ENCODE measurements at regions not wholly inside any gene's neighbourhood (a gene's known extent, or its start where the extent isn't known, plus 50 kb on each side); places are given as distances from the start of the nearest gene placed in this dataset.

DNA sequence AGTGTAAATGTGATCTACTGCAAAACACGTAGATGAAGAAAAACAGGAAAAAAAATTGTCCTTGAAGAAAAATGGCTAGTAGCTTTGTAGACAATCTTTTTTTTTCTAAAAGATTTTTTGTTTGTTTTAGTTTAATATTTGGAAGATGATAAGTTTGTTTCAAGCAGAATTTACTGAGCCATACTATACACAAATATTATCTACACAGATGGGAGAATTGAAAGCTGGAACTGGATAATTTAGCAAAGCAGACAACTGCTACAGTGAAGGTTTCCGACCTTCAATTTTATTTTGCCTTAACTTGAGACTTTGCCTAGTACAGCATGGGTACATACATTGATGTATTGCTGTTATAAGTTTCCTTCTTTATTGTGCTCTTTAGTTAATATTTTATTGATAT, 313.0 kb upstream of the PDGFD start:
- POLR2A ChIA-PET: no interaction called here
- no peak overlapping the region for H3K27ac Mint-ChIP-seq
- peaks cover 3% of the 10 kb centered on the region for H3K27me3 Mint-ChIP-seq
- DNase-seq (no peak), ATAC-seq (ENCODE audit: low read depth) (no peak)
- H3K36me3 Mint-ChIP-seq: no peaks in the 10 kb centered on the region
- H3K4me1 Mint-ChIP-seq: no peaks in the 10 kb centered on the region
- no peak overlapping the region for H3K4me3 Mint-ChIP-seq
- no peaks in the 10 kb centered on the region for H3K9me3 Mint-ChIP-seq

DNA sequence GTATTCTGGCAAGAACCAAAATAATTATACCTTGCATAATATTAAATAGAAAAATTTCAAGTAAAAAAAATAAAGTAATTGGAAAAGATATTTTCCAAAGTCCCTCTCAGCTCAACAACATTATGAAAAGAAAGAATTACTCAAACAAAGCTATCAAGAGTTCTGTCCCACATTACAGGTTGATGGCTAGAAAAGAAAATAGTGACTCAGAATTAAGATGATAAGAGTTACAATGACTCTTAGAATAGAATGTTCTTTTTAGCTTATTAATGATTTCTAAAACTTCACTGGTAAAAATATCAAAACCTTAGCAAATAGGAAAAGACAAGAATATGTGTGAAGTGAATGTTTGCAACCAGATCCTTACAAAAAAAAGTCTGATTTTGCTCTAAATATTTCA, 312.5 kb upstream of the PDGFD start:
- H3K4me3 Mint-ChIP-seq: no peak overlapping the region
- no peaks in the 10 kb centered on the region for H3K36me3 Mint-ChIP-seq
- H3K4me1 Mint-ChIP-seq: no peaks in the 10 kb centered on the region
- H3K27ac Mint-ChIP-seq: no peak overlapping the region
- H3K27me3 Mint-ChIP-seq: peaks cover 3% of the 10 kb centered on the region
- POLR2A ChIA-PET: no interaction called here
- no peak for ATAC-seq (ENCODE audit: low read depth)
- DNase-seq: no peak
- no peaks in the 10 kb centered on the region for H3K9me3 Mint-ChIP-seq

DNA sequence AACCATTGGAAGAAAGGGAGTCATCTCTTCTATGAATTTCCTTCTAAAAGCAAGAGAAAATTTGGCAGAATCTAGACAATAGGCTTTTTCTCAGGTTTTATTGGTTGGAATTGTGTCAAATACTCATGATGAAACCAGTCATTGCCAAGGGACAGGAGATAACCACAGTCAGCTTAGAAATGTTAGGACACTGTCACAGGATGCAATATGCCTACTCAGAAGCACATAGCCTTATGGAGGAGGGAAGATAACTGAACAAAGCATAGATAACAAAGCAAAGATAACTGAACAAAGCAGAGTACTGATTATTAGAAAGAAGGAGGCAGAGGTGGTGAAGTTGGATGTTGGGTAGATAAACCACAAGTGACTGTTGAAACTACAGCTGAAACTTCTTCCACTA, 303.5 kb upstream of the PDGFD start:
- ATAC-seq (ENCODE audit: low read depth): no peak
- H3K4me3 Mint-ChIP-seq: no peak overlapping the region
- H3K4me1 Mint-ChIP-seq: no peaks in the 10 kb centered on the region
- peaks cover 3% of the 10 kb centered on the region for H3K27me3 Mint-ChIP-seq
- H3K9me3 Mint-ChIP-seq: no peaks in the 10 kb centered on the region
- POLR2A ChIA-PET: no interaction called here
- no peaks in the 10 kb centered on the region for H3K36me3 Mint-ChIP-seq
- DNase-seq: no peak
- no peak overlapping the region for H3K27ac Mint-ChIP-seq

DNA sequence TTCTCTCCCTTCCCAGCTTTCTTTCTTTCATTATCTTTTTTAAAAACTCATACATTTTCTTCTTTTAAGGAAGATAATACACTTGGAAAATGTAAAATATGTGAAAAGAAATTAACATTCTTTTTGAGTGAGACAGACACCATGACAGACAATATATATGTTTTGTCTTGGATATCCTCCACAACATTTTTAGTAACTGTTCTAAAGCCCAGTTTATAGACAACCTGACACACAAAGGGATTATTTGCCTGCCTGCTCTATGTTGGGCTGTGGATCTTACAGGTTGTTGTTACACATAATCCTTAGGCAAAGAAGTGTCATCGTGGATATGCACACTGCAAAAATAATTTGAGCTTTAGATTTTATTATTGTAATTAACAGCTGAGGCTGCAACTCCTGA, 301.4 kb upstream of the PDGFD start:
- Mint-ChIP-seq H3K27me3 (peaks cover 3% of the 10 kb centered on the region), H3K36me3 (no peaks in the 10 kb centered on the region), H3K4me1 (no peaks in the 10 kb centered on the region), H3K4me3 (no peak overlapping the region), H3K27ac (no peak overlapping the region), H3K9me3 (no peaks in the 10 kb centered on the region)
- ATAC-seq (ENCODE audit: low read depth) (no peak), DNase-seq (no peak)
- POLR2A ChIA-PET: no interaction called here

DNA sequence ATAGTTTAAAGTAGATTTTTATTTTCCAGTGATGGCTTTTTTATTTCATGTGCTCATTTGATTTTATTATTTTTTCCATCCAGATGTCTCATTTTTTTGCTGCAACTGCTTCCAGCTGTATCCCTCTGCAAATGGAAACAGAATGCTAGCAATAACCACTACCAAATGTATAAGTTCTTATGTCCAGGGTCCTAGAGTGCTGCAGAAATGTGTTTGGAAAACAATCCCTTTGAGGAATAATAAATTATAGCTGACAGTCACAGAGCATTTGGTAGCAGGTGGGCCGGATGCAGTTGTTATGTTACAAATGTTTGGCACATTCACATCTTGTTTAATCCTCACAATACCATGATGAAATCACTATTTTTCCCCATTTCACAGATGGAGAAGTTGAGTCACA, 300.7 kb upstream of the PDGFD start:
- POLR2A ChIA-PET: no interaction called here
- no peak overlapping the region for H3K4me3 Mint-ChIP-seq
- H3K9me3 Mint-ChIP-seq: no peaks in the 10 kb centered on the region
- H3K27ac Mint-ChIP-seq: no peak overlapping the region
- H3K27me3 Mint-ChIP-seq: peaks cover 3% of the 10 kb centered on the region
- ATAC-seq (ENCODE audit: low read depth) (no peak), DNase-seq (no peak)
- H3K36me3 Mint-ChIP-seq: no peaks in the 10 kb centered on the region
- no peaks in the 10 kb centered on the region for H3K4me1 Mint-ChIP-seq

DNA sequence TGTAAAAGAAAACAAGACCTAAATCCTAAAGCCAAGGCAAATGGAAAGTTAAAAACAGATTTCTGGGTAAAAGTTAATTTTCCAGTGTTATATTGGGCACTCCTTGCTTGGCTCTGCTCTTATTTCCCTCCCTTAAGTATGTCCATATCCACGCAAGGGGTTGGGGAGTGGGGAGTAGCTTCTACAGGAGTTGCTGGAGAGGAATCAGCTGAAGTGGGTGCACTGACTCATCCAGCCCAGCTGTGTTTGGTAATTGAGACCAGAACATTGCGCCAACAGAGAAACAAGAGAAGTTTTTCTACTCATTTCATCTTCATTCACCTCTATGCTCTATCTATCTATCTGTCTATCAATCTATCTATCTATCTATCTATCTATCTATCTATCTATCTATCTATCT, 298.4 kb upstream of the PDGFD start:
- H3K36me3 Mint-ChIP-seq: no peaks in the 10 kb centered on the region

DNA sequence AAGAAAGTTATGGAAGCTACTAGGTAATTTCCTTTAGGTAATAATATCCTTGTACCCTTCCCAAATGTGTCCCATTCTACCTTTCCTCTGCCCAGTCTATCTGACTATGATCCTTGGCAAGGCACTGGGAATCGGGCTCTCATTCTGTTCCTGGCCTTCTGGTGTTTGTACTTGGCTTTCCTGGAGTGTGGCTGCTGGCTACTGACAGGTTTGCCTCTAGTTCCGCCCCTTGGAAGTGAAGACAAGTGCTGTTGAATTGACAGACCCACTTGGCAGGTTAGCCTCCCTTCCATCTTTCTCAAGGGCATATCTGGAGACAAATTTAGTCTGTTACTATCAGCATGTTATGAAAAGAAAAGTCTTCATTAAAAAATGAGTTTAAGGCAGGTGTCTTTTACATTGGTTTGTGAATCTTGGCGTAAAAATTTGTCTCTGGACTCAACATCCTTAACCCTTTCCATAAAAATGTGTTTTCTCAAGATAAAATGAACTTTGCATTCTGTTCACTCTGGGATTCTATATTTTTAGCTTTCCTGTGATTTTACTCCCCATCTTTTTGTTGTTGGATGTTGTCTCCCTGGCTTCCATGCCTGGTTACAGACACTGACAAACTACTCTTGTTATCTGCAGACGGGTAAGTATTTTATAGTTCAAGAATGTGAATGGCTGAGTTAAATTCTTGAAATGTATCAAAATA, 287.4 kb upstream of the PDGFD start:
- POLR2A ChIA-PET: no interaction called here
- no peak for ATAC-seq (ENCODE audit: low read depth)
- Mint-ChIP-seq H3K36me3 (no peaks in the 10 kb centered on the region), H3K4me1 (no peaks in the 10 kb centered on the region), H3K27me3 (peaks cover 2% of the 10 kb centered on the region), H3K9me3 (no peaks in the 10 kb centered on the region), H3K4me3 (no peak overlapping the region), H3K27ac (no peak overlapping the region)
- DNase-seq: no peak

More for the DNA sequence above, 298.4 kb upstream of the PDGFD start:
- H3K27ac Mint-ChIP-seq: no peak overlapping the region
- peaks cover 1% of the 10 kb centered on the region for H3K27me3 Mint-ChIP-seq
- POLR2A ChIA-PET: no interaction called here
- no peak overlapping the region for H3K4me3 Mint-ChIP-seq
- ATAC-seq (ENCODE audit: low read depth) (no peak), DNase-seq (no peak)
- no peaks in the 10 kb centered on the region for H3K9me3 Mint-ChIP-seq
- no peaks in the 10 kb centered on the region for H3K4me1 Mint-ChIP-seq

DNA sequence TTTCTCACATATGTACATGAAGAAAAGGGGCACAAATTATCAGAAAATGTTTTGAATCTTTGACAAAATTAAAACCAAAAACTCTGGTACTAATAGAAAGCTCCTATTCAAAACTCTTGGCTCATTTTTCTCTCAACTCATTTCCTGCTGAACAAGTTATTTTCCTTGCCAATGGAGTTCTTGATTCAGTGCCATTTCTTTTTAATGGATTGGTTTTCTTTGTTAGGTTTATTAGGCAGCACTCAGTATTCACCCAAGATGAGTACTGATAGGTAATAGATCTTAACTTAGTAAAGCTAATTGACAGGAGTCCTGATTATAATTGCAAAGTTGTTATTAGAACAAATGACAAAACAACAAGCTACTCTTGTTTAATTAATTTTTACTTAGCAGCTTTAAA, 279.4 kb upstream of the PDGFD start:
- DNase-seq (no peak), ATAC-seq (ENCODE audit: low read depth) (no peak)
- H3K36me3 Mint-ChIP-seq: no peaks in the 10 kb centered on the region
- peaks cover 2% of the 10 kb centered on the region for H3K27me3 Mint-ChIP-seq
- no peaks in the 10 kb centered on the region for H3K4me1 Mint-ChIP-seq
- peaks cover 3% of the 10 kb centered on the region for H3K9me3 Mint-ChIP-seq
- H3K4me3 Mint-ChIP-seq: no peak overlapping the region
- no peak overlapping the region for H3K27ac Mint-ChIP-seq
- POLR2A ChIA-PET: no interaction called here

DNA sequence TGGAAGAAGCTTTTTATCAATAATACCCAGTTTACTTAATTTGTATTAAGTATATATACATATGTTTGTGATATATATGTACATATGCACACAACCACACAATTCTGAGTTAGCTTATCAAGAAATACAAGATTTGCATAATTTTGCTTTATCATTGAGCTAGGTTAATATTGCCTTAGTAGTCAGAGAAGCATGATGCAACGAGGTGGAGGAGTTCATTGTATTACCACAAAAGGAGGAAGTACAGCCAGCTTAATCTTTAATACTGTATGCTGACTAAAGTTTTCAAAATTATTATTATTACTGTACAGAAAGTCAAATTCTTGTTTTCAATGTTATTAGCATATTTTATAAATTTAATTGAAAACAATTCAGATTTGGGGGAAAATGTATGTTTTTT, 278.4 kb upstream of the PDGFD start:
- POLR2A ChIA-PET: no interaction called here
- Mint-ChIP-seq H3K4me3 (no peak overlapping the region), H3K27me3 (no peaks in the 10 kb centered on the region), H3K9me3 (peaks cover 3% of the 10 kb centered on the region), H3K27ac (no peak overlapping the region), H3K4me1 (no peaks in the 10 kb centered on the region), H3K36me3 (no peaks in the 10 kb centered on the region)
- ATAC-seq (ENCODE audit: low read depth): no peak
- no peak for DNase-seq

DNA sequence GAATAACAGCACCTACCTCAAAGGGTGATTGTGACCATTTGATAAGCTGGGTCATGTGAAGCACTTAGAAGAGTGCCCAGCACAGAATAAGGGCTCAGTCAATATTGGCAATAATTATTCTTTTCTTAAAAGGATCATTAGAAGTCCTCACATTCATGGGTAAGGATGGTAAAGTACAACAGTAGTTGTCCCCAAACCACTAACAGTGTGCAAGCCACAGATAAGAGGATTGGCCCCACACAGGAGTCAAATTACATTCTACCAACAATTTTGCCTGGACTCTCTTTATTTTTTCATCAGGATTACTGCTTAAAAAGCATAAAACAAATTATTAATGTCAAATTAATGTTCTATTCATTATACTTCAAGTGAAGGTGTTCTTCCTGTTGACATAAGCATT, 271.5 kb upstream of the PDGFD start:
- no peak overlapping the region for H3K27ac Mint-ChIP-seq
- H3K4me1 Mint-ChIP-seq: no peaks in the 10 kb centered on the region
- H3K9me3 Mint-ChIP-seq: peaks cover 3% of the 10 kb centered on the region
- no peaks in the 10 kb centered on the region for H3K36me3 Mint-ChIP-seq
- H3K4me3 Mint-ChIP-seq: no peak overlapping the region
- POLR2A ChIA-PET: no interaction called here
- peaks cover 4% of the 10 kb centered on the region for H3K27me3 Mint-ChIP-seq
- DNase-seq (no peak), ATAC-seq (ENCODE audit: low read depth) (no peak)

DNA sequence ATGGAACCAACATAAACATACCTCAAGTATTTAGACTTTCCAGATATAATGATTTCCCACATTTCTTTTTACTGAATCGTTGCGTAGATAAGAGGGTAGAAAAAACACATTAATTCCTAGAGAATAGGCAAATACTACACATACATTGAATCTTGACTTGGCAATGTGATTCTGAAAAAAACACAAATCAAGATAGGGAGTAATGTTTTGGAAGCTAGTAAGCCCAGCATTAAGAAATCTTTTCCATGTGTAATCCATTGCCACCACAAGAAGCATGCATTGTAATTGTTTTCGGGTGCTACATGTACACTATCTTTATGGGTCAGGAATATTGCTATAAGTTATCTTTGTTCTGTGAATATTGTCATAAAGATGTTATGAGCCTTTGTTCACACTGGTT, 269.8 kb upstream of the PDGFD start:
- Mint-ChIP-seq H3K4me3 (no peak overlapping the region), H3K9me3 (no peaks in the 10 kb centered on the region), H3K27ac (no peak overlapping the region), H3K27me3 (peaks cover 4% of the 10 kb centered on the region), H3K4me1 (no peaks in the 10 kb centered on the region), H3K36me3 (no peaks in the 10 kb centered on the region)
- POLR2A ChIA-PET: no interaction called here
- DNase-seq (no peak), ATAC-seq (ENCODE audit: low read depth) (no peak)

DNA sequence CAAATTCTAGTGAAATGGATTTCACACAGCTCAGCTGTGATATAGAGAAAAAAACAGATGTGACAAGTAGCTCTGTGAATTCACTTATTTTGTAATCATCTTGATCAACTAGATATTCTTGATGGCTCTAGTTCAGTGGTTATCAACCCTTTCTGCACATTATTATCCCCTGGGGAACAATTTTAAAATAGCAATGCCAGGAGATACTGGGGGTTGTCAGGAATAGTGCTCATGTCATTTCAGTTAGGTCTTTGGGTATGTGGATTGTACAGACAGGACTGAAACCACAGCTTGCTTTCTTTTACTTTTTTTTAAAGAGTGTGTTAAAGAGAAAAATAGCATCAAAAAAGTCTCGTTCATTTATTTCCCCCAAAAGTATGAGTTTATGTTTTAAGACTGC, 269.0 kb upstream of the PDGFD start:
- Mint-ChIP-seq H3K27me3 (peaks cover 4% of the 10 kb centered on the region), H3K9me3 (no peaks in the 10 kb centered on the region), H3K4me3 (no peak overlapping the region), H3K36me3 (no peaks in the 10 kb centered on the region), H3K27ac (no peak overlapping the region), H3K4me1 (no peaks in the 10 kb centered on the region)
- DNase-seq (no peak), ATAC-seq (ENCODE audit: low read depth) (no peak)
- POLR2A ChIA-PET: no interaction called here

DNA sequence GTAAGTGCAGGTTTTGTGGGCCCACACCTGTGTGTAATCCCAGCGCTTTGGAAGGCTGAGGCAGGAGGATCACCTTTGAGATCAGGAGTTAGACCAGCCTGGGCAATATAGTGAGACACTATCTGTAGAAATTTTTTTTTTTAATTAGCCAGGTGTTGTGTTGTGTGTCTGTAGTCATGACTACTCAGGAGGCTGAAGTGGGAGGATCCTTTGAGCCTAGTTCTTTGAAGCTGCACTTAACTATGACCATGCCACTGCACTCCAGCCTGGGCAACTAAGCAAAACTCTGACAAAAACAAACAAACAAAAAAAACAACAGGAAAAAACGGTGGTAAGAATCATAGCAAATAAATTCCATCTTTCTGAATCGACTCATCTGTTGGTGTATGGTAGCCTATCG, 268.6 kb upstream of the PDGFD start:
- DNase-seq (no peak), ATAC-seq (ENCODE audit: low read depth) (no peak)
- POLR2A ChIA-PET: no interaction called here
- Mint-ChIP-seq H3K4me1 (no peaks in the 10 kb centered on the region), H3K27ac (no peak overlapping the region), H3K9me3 (no peaks in the 10 kb centered on the region), H3K27me3 (peaks cover 4% of the 10 kb centered on the region), H3K36me3 (no peaks in the 10 kb centered on the region), H3K4me3 (no peak overlapping the region)

DNA sequence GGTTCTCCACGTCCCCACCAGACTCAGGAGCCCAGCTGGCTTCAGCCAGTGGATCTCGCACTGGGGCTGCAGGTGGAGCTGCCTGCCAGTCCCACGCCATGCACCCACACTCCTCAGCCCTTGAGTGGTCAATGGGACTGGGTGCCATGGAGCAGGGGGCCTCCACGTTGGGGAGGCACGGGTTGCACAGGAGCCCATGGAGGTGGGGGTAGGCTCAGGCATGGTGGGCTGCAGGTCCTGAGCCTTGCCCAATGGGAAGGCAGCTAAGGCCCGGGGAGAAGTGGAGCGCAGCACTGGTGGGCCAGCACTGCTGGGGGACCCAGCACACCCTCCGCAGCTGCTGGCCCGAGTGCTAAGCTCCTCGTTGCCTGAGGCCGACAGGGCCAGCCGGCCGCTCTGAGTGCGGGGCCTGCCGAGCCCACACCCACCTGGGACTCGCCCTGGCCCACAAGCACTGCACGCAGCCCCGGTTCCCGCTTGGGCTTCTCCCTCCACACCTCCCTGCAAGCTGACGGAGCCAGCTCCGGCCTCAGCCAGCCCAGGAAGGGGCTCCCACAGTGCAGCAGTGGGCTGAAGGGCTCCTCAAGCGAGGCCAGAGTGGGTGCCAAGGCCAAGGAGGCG, 258.5 kb upstream of the PDGFD start:
- DNase-seq: no peak
- H3K27ac Mint-ChIP-seq: no peak overlapping the region
- no peaks in the 10 kb centered on the region for H3K36me3 Mint-ChIP-seq
- no peak for ATAC-seq (ENCODE audit: low read depth)
- H3K9me3 Mint-ChIP-seq: no peaks in the 10 kb centered on the region
- H3K4me3 Mint-ChIP-seq: no peak overlapping the region
- POLR2A ChIA-PET: no interaction called here
- no peaks in the 10 kb centered on the region for H3K4me1 Mint-ChIP-seq
- no peaks in the 10 kb centered on the region for H3K27me3 Mint-ChIP-seq

DNA sequence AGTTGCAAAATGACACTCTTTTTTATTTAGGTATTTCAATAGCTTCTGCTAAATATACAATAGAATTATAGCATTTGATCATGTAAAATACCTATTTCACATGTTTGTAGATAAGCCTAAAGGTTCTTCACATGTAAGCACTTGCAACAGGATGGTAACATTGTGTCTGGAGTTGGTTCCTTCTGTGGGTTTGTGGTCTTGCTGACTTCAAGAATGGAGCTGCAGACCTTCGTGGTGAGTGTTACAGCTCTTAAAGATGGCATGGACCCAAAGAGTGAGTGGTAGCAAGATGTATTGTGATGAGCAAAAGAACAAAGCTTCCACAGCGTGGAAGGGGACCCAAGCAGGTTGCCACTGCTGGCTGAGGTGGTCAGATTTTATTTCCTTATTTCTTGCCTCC, 246.4 kb upstream of the PDGFD start:
- POLR2A ChIA-PET: no interaction called here

More for the DNA sequence above, 246.4 kb upstream of the PDGFD start:
- no peaks in the 10 kb centered on the region for H3K36me3 Mint-ChIP-seq
- no peaks in the 10 kb centered on the region for H3K9me3 Mint-ChIP-seq
- no peak overlapping the region for H3K4me3 Mint-ChIP-seq
- DNase-seq: no peak
- no peak for ATAC-seq (ENCODE audit: low read depth)
- H3K27ac Mint-ChIP-seq: no peak overlapping the region
- H3K4me1 Mint-ChIP-seq: no peaks in the 10 kb centered on the region
- H3K27me3 Mint-ChIP-seq: no peaks in the 10 kb centered on the region
